Keratinocyte (primary cell): ENCODE measurements at regions not wholly inside any gene's neighbourhood (a gene's known extent, or its start where the extent isn't known, plus 50 kb on each side); places are given as distances from the start of the nearest gene placed in this dataset.
"Not testable (repeated sequence)": the region's sequence is repeated elsewhere in the genome, so short reads cannot be mapped to it uniquely, and the experiment has no call there.

Experiments used
- DNase-seq: peaks from one replicate; pipeline ENCODE4 v3.0.0-alpha.2; 2011; ENCODE audit warnings: low read depth, missing footprints, low spot score
- FAIRE-seq: peaks from 2 replicates; lab custom pipeline; 2011; peaks lifted over from hg19 to GRCh38; lab: Jason Lieb, UNC
- H2AFZ ChIP-seq: 2 replicates; pipeline ENCODE4 v1.6.0; 2012; ENCODE audit warnings: low read length, control low read depth, inconsistent platforms; ENCODE audit not compliant: control insufficient read depth
- H3K27ac ChIP-seq: 2 replicates; pipeline ENCODE4 v1.5.1; 2011; ENCODE audit warnings: low read length; ENCODE audit not compliant: control insufficient read depth, insufficient read depth
- H3K27me3 ChIP-seq: 3 replicates; pipeline ENCODE4 v1.6.0; 2011; ENCODE audit warnings: low read length; ENCODE audit not compliant: control insufficient read depth, insufficient read depth; ENCODE audit errors: extremely low read depth
- H3K36me3 ChIP-seq, 2 experiments: 2 replicates in 1 of 2; 3 replicates in 1 of 2; pipeline ENCODE4 v1.5.1; 2011; ENCODE audit warnings: low read length in 2 of 2, mild to moderate bottlenecking in 1 of 2; ENCODE audit not compliant: control insufficient read depth in 2 of 2, insufficient read depth in 2 of 2; ENCODE audit errors: extremely low read depth in 1 of 2
- H3K4me1 ChIP-seq: 3 replicates; pipeline ENCODE4 v1.5.1; 2011; ENCODE audit warnings: low read length; ENCODE audit not compliant: control insufficient read depth, insufficient read depth; ENCODE audit errors: extremely low read depth
- H3K4me2 ChIP-seq: 3 replicates; pipeline ENCODE4 v1.6.0; 2011; ENCODE audit warnings: low read depth, low read length; ENCODE audit not compliant: control insufficient read depth, insufficient read depth; ENCODE audit errors: extremely low read depth
- H3K4me3 ChIP-seq, 3 experiments: fragments of 200-600 bp in 1 of 3; sonication (generic) in 1 of 3; 2 replicates in 2 of 3; 3 replicates in 1 of 3; pipeline ENCODE4 v1.5.1; 2011 to 2016; ENCODE audit warnings: low read length in 3 of 3, mild to moderate bottlenecking in 3 of 3, control low read depth in 2 of 3, inconsistent platforms in 1 of 3, low read depth in 1 of 3, mixed read lengths in 1 of 3, mixed run types in 1 of 3, moderate library complexity in 1 of 3; ENCODE audit not compliant: control insufficient read depth in 2 of 3, insufficient read depth in 2 of 3; ENCODE audit errors: extremely low read depth in 1 of 3
- H3K79me2 ChIP-seq: 2 replicates; pipeline ENCODE4 v1.6.0; 2012; ENCODE audit warnings: low read length; ENCODE audit not compliant: control insufficient read depth, insufficient read depth
- H3K9ac ChIP-seq: 3 replicates; pipeline ENCODE4 v1.6.0; 2011; ENCODE audit warnings: low read length; ENCODE audit not compliant: control insufficient read depth, insufficient read depth; ENCODE audit errors: extremely low read depth
- H3K9me1 ChIP-seq: 3 replicates; pipeline ENCODE4 v1.6.0; 2011; ENCODE audit warnings: low read length; ENCODE audit not compliant: control insufficient read depth, insufficient read depth; ENCODE audit errors: extremely low read depth
- H3K9me3 ChIP-seq: 2 replicates; pipeline ENCODE4 v1.5.1; 2012; ENCODE audit warnings: low read depth, low read length; ENCODE audit not compliant: control insufficient read depth
- H4K20me1 ChIP-seq: 3 replicates; pipeline ENCODE4 v1.6.0; 2011; ENCODE audit warnings: low read length; ENCODE audit not compliant: control insufficient read depth, insufficient read depth; ENCODE audit errors: extremely low read depth
- CTCF ChIP-seq, 3 experiments: IDR thresholded peaks in 1 of 3; conservative IDR thresholded peaks in 1 of 3; optimal IDR thresholded peaks in 1 of 3; 2 replicates in 2 of 3; 3 replicates in 1 of 3; pipeline versions ENCODE3 to v1.5.1; 2011; ENCODE audit warnings: low read length in 3 of 3, mild to moderate bottlenecking in 3 of 3, moderate library complexity in 2 of 3, control low read depth in 1 of 3, inconsistent platforms in 1 of 3; ENCODE audit not compliant: insufficient read depth in 2 of 3; ENCODE audit errors: extremely low read depth in 1 of 3
- EZH2 ChIP-seq: IDR thresholded peaks from one replicate; pipeline ENCODE4 v1.6.1; 2012; ENCODE audit warnings: inconsistent platforms, mild to moderate bottlenecking, low read length, moderate library complexity
- dilution Hi-C: fragments of 300-500 bp; cut with MboI; formaldehyde crosslinking; loops from one replicate; pipeline ENCODE4 v1.7.0; 2020; ENCODE audit warnings: low sequenced_read_pairs; ENCODE audit not compliant: extremely low pct_ligation_motif_present

GRCh38 chr10:3375505-3375904 lies 202.9 kb upstream of the PITRM1 start:
- Histone ChIP-seq H3K9ac (no peak overlapping the region), H4K20me1 (no peaks in the 10 kb centered on the region), H3K4me1 (no peaks in the 10 kb centered on the region), H3K79me2 (no peaks in the 10 kb centered on the region), H3K27ac (no peak overlapping the region), H3K4me3 (no peak overlapping the region), H3K4me2 (no peak overlapping the region), H3K27me3 (peaks cover 9% of the 10 kb centered on the region), H3K36me3 (no peaks in the 10 kb centered on the region), H2AFZ (no peak overlapping the region), H3K9me3 (no peaks in the 10 kb centered on the region), H3K9me1 (no peaks in the 10 kb centered on the region)
- FAIRE-seq, result no peak
- no peak for DNase-seq
- dilution Hi-C loops, result no loop called here
- no peak for TF ChIP-seq CTCF (optimal IDR thresholded peaks at IDR 0.05 in 1 of 3, IDR thresholded peaks at IDR 0.05 in 1 of 3, conservative IDR thresholded peaks at IDR 0.05 in 1 of 3; ENCODE audit: extremely low read depth in 1 of 3, insufficient read depth in 2 of 3, low read length in 3 of 3)
- no peak for TF ChIP-seq EZH2

- no peak overlapping the region for H3K9ac ChIP-seq
- FAIRE-seq (no peak), DNase-seq (no peak)
- H3K36me3 ChIP-seq, result no peaks in the 10 kb centered on the region
- H3K4me2 ChIP-seq, result no peak overlapping the region
- TF ChIP-seq EZH2 (no peak), CTCF (optimal IDR thresholded peaks at IDR 0.05 in 1 of 3, IDR thresholded peaks at IDR 0.05 in 1 of 3, conservative IDR thresholded peaks at IDR 0.05 in 1 of 3; ENCODE audit: extremely low read depth in 1 of 3, insufficient read depth in 2 of 3, low read length in 3 of 3) (no peak)
- no peaks in the 10 kb centered on the region for H3K9me1 ChIP-seq
- no peak overlapping the region for H2AFZ ChIP-seq
- H3K4me1 ChIP-seq, result no peaks in the 10 kb centered on the region
- peaks cover 9% of the 10 kb centered on the region for H3K27me3 ChIP-seq
- dilution Hi-C loops, result no loop called here
- no peak overlapping the region for H3K4me3 ChIP-seq
- no peaks in the 10 kb centered on the region for H3K9me3 ChIP-seq
- no peaks in the 10 kb centered on the region for H4K20me1 ChIP-seq
- H3K79me2 ChIP-seq, result no peaks in the 10 kb centered on the region
- H3K27ac ChIP-seq, result no peak overlapping the region
These were observed 202.3 kb upstream of the PITRM1 start for GRCh38 chr10:3374914-3375313.

GRCh38 chr10:3373374-3374027 lies 200.9 kb upstream of the PITRM1 start:
- H3K9me1 ChIP-seq, H3K79me2 ChIP-seq, H3K4me3 ChIP-seq, H3K9ac ChIP-seq, H3K4me1 ChIP-seq, H3K27ac ChIP-seq, H3K27me3 ChIP-seq, H4K20me1 ChIP-seq, FAIRE-seq, H3K4me2 ChIP-seq, H3K36me3 ChIP-seq, dilution Hi-C loops, H3K9me3 ChIP-seq, H2AFZ ChIP-seq, DNase-seq: not testable (repeated sequence)
